GM12801 (cell line): ENCODE measurements at regions not wholly inside any gene's neighbourhood (a gene's known extent, or its start where the extent isn't known, plus 50 kb on each side); places are given as distances from the start of the nearest gene placed in this dataset.

ENCODE experiments used
- TF ChIP-seq, protein P1 (sequence below): IDR thresholded peaks from one replicate; pipeline ENCODE4 v1.5.1; 2011; ENCODE audit warnings: control low read depth; ENCODE audit not compliant: insufficient read length; ENCODE audit errors: extremely low read depth

DNA sequence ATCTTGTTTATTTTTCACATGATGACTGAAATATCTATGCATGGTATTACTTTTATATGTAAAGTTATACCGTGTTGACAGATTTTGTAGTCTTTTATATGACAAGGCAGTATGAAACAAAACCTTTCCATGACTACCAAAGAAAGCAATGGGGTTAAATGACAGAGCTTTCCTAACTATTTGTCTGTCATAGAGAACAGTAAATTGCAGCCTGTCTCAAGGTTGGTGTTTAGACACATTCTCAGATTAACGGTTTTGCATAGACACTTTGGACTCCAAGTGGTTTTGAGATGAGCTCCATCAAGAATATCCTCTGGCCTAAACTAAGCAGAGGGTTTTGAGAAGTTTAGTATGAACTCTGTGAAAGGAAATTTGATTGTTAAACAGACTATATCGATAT lies 180.7 kb upstream of the TENM3 start:
- TF ChIP-seq, protein P1, sequence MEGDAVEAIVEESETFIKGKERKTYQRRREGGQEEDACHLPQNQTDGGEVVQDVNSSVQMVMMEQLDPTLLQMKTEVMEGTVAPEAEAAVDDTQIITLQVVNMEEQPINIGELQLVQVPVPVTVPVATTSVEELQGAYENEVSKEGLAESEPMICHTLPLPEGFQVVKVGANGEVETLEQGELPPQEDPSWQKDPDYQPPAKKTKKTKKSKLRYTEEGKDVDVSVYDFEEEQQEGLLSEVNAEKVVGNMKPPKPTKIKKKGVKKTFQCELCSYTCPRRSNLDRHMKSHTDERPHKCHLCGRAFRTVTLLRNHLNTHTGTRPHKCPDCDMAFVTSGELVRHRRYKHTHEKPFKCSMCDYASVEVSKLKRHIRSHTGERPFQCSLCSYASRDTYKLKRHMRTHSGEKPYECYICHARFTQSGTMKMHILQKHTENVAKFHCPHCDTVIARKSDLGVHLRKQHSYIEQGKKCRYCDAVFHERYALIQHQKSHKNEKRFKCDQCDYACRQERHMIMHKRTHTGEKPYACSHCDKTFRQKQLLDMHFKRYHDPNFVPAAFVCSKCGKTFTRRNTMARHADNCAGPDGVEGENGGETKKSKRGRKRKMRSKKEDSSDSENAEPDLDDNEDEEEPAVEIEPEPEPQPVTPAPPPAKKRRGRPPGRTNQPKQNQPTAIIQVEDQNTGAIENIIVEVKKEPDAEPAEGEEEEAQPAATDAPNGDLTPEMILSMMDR: no peak

DNA sequence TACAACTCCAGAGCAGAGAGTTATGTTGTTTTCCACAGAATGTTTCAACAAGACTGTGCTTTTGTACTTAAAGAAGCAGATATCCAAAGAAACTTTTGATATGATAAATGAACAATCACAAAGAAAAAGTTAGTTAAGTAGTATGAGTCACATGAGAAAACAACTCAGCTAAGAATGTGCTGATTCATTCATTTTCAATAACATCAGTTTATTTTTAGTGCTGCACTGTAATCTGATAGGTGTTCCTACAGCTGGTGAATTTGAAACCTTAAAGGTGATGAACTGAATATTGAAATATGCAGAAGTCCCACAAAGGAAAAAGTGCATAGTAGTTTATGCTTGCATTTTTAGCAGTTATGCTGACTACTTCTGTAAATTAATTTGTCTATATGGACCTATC lies 180.3 kb upstream of the TENM3 start:
- TF ChIP-seq, protein P1: no peak

DNA sequence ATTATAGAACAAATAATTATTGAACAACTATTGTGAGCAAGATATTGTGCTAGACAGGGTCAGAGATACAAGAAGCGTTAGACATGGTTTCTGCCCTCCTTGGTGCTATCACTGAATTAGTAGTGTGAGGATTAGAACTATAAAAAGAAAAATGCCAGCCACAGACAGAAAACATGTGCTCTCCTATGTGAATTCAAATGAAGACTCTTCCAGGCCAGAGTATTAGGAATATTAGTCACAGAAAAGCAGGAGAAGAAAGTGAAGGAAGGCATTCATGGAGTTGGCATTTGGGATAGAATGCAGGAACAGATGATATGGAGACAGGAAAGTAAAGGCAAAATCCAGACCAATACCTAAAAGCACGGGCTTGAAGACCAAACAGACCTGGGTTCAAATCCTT lies 179.6 kb upstream of the TENM3 start:
- TF ChIP-seq, protein P1: no peak

DNA sequence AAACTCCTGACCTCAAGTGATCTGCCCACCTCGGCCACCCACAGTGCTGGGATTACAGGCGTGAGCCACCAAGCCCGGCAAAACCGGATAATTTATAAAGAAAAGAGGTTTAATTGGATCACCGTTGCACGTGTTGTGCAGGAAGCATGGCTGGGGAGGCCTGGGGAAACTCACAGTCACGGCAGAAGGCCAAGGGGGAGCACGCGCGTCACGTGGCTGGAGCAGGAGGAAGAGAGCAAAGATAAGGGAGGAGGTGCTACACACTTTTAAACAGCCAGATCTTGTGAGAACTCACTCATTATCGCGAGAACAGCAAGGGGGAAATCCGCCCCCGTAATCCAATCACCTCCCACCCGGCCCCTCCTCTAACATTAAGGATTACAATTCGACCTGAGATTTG lies 177.9 kb upstream of the TENM3 start:
- TF ChIP-seq, protein P1: no peak

DNA sequence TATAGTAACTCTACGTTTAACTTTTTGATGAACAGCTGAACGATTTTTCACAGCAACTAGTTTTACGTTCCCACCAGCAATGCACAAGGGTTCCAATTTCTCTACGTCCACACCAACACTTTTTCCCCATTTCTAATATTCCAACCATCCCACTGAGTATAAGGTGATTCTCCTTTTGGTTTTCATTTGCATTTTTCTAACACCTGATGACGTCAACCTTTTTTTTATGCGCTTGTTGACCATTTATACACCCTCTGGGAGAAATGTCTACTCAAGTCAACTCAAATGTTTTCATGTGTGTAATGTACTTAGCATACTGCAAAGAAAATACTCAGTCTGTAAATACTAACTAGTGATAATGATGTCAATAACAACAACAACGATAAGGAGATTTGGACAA lies 177.2 kb upstream of the TENM3 start:
- TF ChIP-seq, protein P1: no peak

DNA sequence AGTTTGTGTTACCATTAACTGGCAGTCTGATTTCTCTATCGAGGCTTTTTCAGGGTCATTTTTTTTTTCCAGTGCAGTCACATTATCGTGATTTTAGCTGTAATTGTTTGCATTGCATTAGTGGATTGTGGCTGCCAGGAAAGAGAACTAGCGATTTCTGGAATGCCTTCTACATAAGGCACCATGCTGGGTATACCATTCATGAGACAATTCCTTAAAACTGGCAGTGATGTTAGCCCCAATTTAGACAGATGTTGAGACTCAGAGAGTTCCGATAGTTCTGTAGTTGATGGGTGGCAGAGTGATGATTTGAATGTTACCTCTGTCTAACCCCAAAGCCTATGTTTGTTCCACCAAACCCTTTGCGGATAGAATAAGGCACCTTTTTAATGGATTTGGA lies 175.4 kb upstream of the TENM3 start:
- TF ChIP-seq, protein P1: no peak

DNA sequence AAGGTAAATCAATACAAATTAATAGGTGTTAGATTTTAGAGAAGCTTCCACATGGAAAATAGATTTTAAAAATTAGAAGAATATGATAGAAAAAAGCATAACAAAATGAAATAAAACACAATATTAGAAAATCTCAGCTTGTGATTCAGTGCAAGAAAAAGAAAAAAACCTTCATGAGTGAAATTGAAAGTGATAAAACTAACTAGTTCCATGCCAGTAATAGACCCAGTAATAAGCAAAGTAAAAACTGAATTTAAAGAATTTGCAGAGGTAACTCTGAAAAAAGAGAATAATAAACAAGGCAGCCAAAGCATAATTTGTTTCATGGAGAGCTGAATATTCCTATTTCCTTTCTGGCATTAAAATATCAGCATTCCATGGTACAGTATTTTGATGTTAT lies 174.3 kb upstream of the TENM3 start:
- TF ChIP-seq, protein P1: no peak

DNA sequence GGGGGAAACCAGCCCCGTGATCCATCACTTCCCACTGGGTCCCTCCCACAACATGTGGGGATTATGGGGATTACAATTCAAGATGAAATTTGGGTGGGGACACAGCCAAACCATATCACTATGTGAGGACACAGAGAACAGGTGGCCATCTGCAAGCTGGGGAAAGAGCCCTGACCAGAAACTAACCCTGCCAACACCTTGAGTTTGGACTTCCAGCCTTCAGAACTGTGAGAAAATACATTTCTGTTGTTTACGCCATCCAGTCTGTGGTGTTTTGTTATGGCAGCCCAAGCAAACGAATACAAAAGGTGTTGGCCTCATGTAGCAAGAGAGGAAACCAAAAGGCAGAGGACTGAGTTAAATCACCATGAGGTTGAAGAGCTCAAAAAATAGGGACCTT lies 169.9 kb upstream of the TENM3 start:
- TF ChIP-seq, protein P1: no peak
